Activated CD4-positive, alpha-beta T cell treated with anti-CD3 and anti-CD28 coated beads, Interleukin-2, amount 10 ng/mL, durations not matched to agents 24 days and 14 days (primary cell): ENCODE measurements at regions not wholly inside any gene's neighbourhood (a gene's known extent, or its start where the extent isn't known, plus 50 kb on each side); places are given as distances from the start of the nearest gene placed in this dataset.
A peak's percentile ranks its signal among the peaks of the same experiment; 100 is the strongest.

ENCODE experiments used
- DNase-seq: peaks from one replicate; pipeline ENCODE4 v3.0.0; 2022
- H3K27ac Mint-ChIP-seq: one replicate; pipeline ENCODE4 v1.8.0; 2022; ENCODE audit warnings: mild to moderate bottlenecking, mixed read lengths
- H3K27me3 Mint-ChIP-seq: one replicate; pipeline ENCODE4 v1.8.0; 2022; ENCODE audit warnings: mixed read lengths
- H3K36me3 Mint-ChIP-seq: one replicate; pipeline ENCODE4 v1.8.0; 2022; ENCODE audit warnings: low read depth, mild to moderate bottlenecking, mixed read lengths
- H3K4me1 Mint-ChIP-seq: one replicate; pipeline ENCODE4 v1.8.0; 2021; ENCODE audit warnings: mixed read lengths
- H3K4me3 Mint-ChIP-seq: one replicate; pipeline ENCODE4 v1.8.0; 2022; ENCODE audit warnings: mild to moderate bottlenecking, moderate library complexity, mixed read lengths
- H3K9me3 Mint-ChIP-seq: one replicate; pipeline ENCODE4 v1.8.0; 2021; ENCODE audit warnings: mixed read lengths
- intact Hi-C: fragments of 100-400 bp; cut with micrococcal nuclease; formaldehyde crosslinking; loops from one replicate; pipeline ENCODE4 v1.15.1; 2023

GRCh38 chr19:34837262-34837661, 64.2 kb upstream of the ZNF599 start:
- DNase-seq: no peak
- intact Hi-C loops: no loop called here
- Mint-ChIP-seq H3K4me1 (peaks cover 4% of the 10 kb centered on the region), H3K4me3 (no peak overlapping the region), H3K27me3 (peaks cover 9% of the 10 kb centered on the region), H3K36me3 (no peaks in the 10 kb centered on the region), H3K27ac (no peak overlapping the region), H3K9me3 (no peaks in the 10 kb centered on the region)

- DNase-seq: peak; percentile 29
- H3K4me3 Mint-ChIP-seq: no peak overlapping the region
- no peaks in the 10 kb centered on the region for H3K9me3 Mint-ChIP-seq
- peaks cover 9% of the 10 kb centered on the region for H3K27me3 Mint-ChIP-seq
- H3K27ac Mint-ChIP-seq: no peak overlapping the region
- H3K36me3 Mint-ChIP-seq: no peaks in the 10 kb centered on the region
- intact Hi-C loops: no loop called here
- H3K4me1 Mint-ChIP-seq: peaks cover 4% of the 10 kb centered on the region
Measured at GRCh38 chr19:34835631-34836351, 62.8 kb upstream of the ZNF599 start.

- Mint-ChIP-seq H3K4me3 (no peak overlapping the region), H3K9me3 (no peaks in the 10 kb centered on the region)
Measured at GRCh38 chr19:34834472-34835061, 61.6 kb upstream of the ZNF599 start.

GRCh38 chr19:34832581-34833112, 59.6 kb upstream of the ZNF599 start:
- peaks cover 2% of the 10 kb centered on the region for H3K27me3 Mint-ChIP-seq
- no peak overlapping the region for H3K27ac Mint-ChIP-seq
- no peaks in the 10 kb centered on the region for H3K9me3 Mint-ChIP-seq
- DNase-seq: peak; percentile 45
- intact Hi-C loops: no loop called here
- H3K36me3 Mint-ChIP-seq: no peaks in the 10 kb centered on the region
- H3K4me3 Mint-ChIP-seq: no peak overlapping the region
- no peaks in the 10 kb centered on the region for H3K4me1 Mint-ChIP-seq

More at GRCh38 chr19:34834472-34835061, 61.6 kb upstream of the ZNF599 start:
- Mint-ChIP-seq H3K4me1 (peaks cover 4% of the 10 kb centered on the region), H3K27ac (no peak overlapping the region), H3K36me3 (no peaks in the 10 kb centered on the region), H3K27me3 (peaks cover 9% of the 10 kb centered on the region)
- DNase-seq: peak; percentile 21
- intact Hi-C loops: no loop called here

- no peak overlapping the region for H3K27ac Mint-ChIP-seq
- no peaks in the 10 kb centered on the region for H3K4me1 Mint-ChIP-seq
- H3K36me3 Mint-ChIP-seq: no peaks in the 10 kb centered on the region
- no peaks in the 10 kb centered on the region for H3K9me3 Mint-ChIP-seq
- no peak for DNase-seq
- H3K27me3 Mint-ChIP-seq: no peaks in the 10 kb centered on the region
- intact Hi-C loops: no loop called here
- H3K4me3 Mint-ChIP-seq: no peak overlapping the region
Measured at GRCh38 chr19:34831714-34832113, 58.7 kb upstream of the ZNF599 start.

GRCh38 chr19:34828156-34828555, 55.1 kb upstream of the ZNF599 start:
- intact Hi-C loops: no loop called here
- Mint-ChIP-seq H3K27me3 (no peaks in the 10 kb centered on the region), H3K9me3 (no peaks in the 10 kb centered on the region), H3K36me3 (no peaks in the 10 kb centered on the region), H3K4me3 (no peak overlapping the region), H3K4me1 (no peaks in the 10 kb centered on the region), H3K27ac (no peak overlapping the region)
- no peak for DNase-seq

GRCh38 chr19:34825212-34825611, 52.2 kb upstream of the ZNF599 start:
- no peak overlapping the region for H3K27ac Mint-ChIP-seq
- H3K27me3 Mint-ChIP-seq: no peaks in the 10 kb centered on the region
- H3K9me3 Mint-ChIP-seq: peaks cover 1% of the 10 kb centered on the region
- DNase-seq: no peak
- intact Hi-C loops: no loop called here
- H3K36me3 Mint-ChIP-seq: no peaks in the 10 kb centered on the region
- no peaks in the 10 kb centered on the region for H3K4me1 Mint-ChIP-seq
- H3K4me3 Mint-ChIP-seq: no peak overlapping the region

GRCh38 chr19:34824686-34825085, 51.7 kb upstream of the ZNF599 start:
- DNase-seq: no peak
- H3K4me3 Mint-ChIP-seq: no peak overlapping the region
- no peak overlapping the region for H3K27ac Mint-ChIP-seq
- no peaks in the 10 kb centered on the region for H3K4me1 Mint-ChIP-seq
- H3K9me3 Mint-ChIP-seq: peaks cover 6% of the 10 kb centered on the region
- intact Hi-C loops: no loop called here
- H3K36me3 Mint-ChIP-seq: no peaks in the 10 kb centered on the region
- no peaks in the 10 kb centered on the region for H3K27me3 Mint-ChIP-seq
